GM21381 (cell line): ENCODE measurements at regions not wholly inside any gene's neighbourhood (a gene's known extent, or its start where the extent isn't known, plus 50 kb on each side); places are given as distances from the start of the nearest gene placed in this dataset.

Source experiments
- ATAC-seq: cut with Tn5 transposase; IDR thresholded peaks from one replicate; pipeline ENCODE4 v1.9.1; 2021; ENCODE audit warnings: mild to moderate bottlenecking, moderate library complexity; ENCODE audit not compliant: unreplicated experiment

DNA sequence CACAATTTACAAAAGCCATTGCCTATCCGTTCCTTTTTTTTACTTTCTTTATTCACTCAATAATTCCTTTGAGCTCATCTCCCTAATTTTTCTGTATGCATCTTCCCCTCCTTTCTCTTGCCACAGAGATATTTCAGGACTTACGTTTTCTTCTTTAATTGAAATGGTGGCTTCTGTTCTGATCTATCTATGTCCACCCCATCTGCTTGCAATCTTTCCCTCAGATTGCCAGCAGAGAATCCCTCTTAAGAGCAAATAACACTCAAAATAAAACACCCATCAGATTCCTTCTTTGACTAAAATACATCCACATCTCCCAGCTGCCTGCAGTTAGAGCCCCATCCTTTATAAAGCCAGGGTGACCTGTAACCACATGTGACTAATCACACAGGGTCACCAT lies 478.6 kb downstream of the EFNB2 start:
- no peak for ATAC-seq

DNA sequence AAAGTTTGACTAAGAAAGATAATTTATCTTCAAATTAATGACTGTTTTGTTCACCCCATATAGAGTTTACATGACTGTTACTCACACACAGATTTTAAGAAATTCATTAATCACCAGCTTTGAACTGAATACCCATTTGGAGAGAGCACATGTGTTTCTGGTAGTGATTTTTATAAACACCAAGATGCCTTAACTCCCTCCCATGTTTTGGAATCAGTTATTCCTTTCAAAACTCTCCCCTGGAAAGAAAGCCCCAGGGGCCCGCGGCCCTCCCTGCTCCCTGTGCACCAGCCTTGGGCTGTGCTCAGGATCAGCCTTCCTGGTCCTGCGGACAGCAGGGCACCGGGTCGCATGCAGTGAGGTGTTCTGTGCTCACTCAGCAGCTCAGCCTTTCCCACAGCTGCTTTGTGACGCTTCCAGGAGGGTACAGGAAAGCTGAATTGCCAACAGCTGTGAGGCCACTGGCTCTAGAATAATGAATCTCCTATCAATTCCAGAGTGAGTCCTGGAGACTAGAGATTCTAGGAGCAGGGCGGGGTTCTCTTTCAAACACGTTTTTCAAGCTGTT lies 483.2 kb downstream of the EFNB2 start:
- ATAC-seq: no peak

DNA sequence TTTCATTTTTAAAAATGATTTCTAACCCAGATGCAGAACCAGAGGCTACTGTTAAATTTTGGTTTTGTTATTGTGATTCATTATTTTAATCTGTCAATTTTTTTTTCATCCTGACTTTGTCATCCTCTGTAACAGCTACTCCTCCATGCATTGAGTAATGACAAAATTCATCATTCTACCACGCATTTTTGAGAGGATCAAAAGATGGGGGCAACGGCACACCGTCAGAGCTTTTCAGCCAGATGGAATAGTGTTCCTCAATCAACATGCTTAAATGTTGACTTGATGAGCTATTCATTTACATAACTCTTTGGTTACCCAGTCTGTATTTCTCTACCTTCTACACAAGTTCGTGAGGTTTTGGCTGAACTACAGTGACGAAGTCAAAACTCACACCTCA lies 486.3 kb downstream of the EFNB2 start:
- no peak for ATAC-seq

DNA sequence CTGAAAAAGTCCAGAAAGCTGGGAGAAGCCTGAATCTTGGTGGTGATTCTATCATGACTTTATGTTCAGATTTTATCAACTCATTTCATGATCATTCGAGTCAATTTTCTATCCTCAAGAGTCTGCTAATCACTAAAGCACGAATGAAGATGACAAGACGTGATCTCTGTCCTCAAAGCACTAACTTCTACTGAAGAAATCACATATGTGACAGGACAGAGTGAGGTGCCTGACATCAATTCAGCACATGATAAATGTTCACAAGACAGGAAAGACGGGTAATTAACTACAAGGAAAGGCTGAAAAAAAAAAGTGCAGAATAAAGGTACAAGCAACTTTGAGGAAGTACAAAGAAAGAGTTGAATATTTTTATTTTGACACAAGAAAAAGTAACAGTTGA lies 487.1 kb downstream of the EFNB2 start:
- no peak for ATAC-seq

DNA sequence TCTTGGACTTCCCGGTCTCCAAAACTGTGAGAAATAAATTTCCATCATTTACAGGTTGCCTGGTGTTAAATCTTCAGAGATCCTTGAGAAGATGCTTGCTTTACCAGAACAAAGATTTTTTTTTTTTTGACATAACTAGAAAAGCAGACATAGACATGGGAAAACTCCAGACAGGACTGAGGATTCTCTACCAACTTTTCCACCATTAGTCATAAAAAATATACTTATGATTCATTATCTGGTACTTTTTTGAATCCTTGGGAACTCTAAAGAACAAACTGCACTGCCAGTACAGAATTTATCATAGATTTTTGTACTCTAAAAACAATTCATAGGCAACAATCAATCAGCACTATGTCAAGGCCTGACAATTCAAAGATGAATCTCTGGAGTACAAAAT lies 487.6 kb downstream of the EFNB2 start:
- no peak for ATAC-seq

DNA sequence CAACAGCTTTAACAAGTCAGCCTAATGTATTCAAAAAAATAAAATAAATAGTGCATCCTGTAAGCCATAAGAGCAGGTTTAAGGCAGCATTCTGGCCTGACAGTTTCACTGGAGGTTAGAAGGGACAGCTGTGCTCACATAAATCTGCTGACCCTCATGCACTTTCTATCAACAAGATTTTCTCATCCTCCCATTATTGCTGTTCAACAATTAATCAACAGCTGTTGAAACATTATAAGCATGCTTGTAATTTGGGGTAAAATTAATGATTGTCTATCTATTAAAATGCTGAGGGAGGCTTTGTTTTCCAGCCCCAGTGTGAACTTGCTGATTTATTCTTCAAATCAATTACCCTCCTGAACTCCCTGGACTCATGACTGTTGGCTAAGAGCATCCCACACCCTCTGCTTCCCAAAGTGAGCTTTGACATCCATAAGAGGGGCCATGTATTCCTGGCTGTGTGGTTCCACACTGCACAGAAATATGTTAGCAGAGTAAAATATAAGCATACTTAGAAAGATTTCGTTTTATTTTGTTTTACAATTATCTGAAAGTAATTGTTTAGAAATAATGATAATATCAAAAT lies 492.4 kb downstream of the EFNB2 start:
- ATAC-seq: no peak

DNA sequence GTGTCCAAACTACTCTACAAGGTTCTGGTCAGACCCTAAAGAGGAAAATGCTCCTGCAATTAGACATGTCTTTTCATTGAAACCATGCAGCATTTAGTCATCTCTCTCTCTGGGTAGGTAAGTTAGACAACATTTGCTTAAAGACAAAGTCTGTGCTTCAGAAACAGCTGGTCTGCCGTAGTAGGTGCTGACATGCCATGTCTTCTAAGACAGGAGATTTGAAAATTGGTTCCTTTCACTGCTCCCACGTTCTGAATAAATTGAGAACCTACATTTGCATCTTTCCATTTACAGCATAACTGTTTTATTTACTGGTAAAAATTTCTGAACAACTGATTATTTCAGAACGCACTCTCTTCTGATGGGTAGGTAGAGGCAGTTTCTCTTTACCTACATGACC lies 494.0 kb downstream of the EFNB2 start:
- no peak for ATAC-seq

DNA sequence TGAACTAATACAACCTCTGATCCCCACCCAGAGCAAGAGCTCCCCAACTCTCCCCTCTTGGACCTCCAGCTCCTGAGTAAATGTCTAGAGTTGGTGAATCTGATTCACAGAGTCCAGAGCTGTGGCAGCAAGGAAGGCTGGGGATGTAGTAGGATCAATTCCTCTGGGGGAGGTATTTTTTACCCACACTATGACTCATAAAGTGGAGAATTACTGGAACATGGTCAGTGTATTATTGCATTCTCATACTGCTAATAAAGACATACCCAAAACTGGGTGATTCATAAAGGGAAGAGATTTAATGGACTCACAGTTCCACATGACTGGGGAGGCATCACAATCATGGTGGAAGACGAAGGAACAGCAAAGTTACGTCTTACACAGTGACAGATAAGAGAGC lies 496.7 kb downstream of the EFNB2 start:
- no peak for ATAC-seq

DNA sequence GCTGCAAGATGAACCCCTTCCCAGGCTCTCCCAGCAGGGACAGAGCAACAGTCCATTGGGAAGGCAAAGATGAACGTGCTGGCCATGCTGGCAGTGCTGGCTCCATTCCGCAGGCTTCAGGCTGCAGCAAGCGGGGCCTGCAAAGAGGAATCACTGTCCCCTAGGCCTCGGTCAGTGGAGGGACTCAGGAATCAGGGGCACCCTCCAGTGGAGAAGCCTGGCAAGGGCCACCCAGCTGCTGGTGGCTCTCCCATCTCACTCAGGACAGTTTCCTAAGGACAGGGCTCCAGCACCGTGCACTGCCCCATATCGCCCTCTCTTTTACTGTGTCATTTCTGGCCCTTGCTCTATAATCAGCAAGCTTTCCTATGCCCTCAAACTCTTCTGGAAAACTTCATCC lies 498.6 kb downstream of the EFNB2 start:
- no peak for ATAC-seq

DNA sequence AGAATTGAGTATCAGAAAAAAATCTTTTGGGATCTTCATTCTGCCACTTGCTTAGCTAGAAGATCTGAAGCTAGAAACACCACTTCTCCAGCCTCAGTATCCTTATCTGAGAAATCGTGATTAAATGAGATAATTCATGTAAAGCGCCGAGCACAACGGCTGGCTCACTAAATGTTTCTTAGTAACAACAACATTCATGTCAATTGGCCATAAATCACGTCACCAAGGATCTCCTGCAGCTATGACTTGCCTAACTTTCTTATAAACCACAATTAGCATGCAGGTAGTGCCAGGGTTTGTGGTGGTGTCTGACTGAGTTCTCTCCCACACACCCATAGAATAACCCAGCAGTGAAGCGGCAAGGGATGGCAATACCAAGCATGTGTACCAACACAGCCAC lies 501.3 kb downstream of the EFNB2 start:
- no peak for ATAC-seq

DNA sequence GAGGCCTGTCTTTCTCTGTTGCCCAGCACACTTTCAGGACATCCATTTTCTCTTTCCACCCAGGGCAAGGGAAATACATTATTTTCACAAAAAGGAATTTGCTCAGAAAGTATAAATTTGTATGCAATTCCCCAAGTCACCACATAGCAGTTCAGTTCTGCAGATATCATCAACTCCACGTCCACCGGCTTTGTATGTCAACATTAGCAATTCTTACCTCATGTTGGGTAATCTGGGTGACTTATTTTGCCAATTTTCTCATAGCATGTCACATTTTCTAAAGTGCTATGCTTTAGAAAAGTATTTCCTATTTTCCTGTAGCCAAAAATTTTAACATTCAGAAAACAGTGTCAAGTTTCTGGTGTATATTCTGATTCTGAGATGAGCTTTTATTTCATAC lies 501.8 kb downstream of the EFNB2 start:
- ATAC-seq: no peak

DNA sequence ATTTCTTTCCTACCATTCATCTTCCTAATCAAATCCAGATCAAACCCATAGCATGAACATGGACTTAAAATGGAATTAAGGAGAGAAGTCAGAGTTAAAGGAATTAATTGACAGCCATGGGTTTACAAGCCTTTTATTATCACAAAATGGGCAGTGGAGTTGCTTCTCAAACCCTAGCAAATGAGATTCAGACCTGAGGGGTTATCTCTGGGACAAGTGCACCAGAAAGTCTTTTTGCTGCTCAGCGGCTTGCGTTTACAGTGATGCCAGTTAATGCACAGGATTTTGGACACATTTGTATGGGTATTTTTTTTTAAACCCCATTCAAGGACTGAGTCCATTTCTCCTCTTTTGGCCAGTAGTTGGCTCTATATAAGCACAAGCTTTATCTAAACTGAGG lies 503.0 kb downstream of the EFNB2 start:
- ATAC-seq: no peak

DNA sequence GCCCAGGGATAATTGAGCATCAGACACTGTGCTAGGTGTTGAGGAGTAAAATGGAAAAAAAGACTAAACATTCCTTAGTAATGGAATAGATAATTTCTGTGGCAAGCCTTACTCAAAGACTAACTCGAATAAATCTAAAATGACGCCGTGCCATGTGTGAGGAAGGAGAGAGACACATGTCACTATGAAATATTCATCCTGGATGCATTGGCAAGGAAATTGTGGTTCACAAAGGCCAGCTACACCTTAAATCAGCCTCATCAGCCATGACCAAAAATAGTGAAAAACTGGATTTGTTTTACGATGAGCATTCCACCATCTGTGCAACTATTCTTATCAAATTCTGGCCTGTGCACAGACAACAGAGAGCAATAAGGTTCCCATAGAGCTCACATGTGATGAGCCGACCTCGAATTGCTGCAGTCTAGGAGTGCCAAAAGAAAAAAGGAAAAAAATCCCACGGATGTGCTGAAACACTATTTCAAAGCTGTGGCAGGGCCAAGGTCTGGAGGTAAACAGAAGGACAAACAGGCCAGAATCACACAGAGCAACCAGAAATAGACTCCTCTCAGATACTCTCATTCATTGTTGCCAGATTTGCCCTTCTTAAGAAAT lies 505.7 kb downstream of the EFNB2 start:
- no peak for ATAC-seq

DNA sequence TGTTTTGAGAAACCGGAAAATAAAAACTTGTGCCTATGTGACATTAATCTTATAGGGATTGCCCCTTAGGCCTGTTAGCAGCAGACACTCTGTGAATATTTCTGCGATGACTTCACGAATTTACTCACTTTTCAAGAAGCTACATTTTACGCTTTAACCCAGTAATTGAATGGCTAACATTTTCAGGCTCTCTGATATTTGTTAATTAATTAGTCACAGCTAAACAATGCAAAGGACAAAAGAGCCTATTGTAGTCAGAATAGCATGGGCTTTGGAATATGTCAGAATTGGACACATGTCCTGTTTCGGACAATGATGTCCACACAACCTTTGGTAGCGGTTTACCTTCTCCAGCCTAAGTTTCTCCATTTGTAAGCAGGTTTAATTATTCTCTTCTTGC lies 506.6 kb downstream of the EFNB2 start:
- ATAC-seq: no peak

DNA sequence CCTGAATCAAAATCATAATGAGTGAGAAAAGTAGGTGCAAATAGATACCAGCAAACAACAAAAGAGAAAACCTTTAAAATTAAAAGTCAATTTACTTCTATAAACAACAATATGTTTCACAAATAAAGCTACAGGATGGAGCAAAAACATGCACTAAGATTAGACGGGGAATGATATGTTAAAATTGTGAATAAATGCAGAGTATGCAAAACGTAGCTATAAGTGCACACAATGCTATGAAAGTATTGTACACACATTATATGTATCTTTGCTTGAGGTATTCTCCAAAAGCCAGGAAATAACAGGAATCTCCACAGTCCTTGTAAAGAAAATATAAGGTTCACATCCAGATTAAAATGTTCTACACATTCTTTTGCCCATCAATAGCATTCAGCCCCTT lies 523.9 kb downstream of the EFNB2 start:
- ATAC-seq: no peak

DNA sequence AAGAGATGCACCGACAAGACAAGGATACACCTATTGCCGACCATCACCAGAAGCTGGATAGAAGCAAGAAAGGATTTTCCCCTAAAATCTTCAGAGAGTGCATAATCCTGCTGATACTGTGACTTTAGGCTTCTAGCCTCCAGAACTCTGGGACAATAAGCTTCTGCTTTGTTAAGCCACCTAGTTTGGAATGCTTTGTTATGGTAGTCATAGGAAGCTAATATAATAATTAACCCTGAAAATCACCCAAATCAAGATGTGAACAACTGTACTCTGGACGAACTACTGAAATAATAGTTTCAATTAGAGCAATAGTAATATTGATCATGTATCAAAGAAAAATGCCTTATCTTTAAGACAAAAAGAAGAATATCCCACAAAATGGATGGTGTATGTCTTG lies 524.6 kb downstream of the EFNB2 start:
- ATAC-seq: no peak

DNA sequence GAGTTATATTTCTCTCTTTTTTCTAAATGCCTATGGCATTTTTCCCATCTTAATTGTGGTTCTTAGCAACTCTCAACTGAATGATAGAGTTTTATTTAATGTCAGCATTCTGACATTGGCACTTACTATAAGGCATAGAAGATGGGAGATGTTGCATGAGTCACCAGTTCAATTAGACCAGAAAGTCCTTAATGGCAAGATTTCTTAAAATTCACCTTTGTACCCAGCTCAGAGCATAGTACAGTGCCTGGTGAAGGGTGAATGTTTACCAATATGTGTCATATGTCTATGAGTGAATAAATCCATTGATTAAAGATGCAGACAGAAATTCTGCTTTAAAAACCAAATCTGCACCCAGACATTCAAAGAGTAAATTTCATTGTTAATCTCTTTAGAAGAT lies 526.9 kb downstream of the EFNB2 start:
- no peak for ATAC-seq

DNA sequence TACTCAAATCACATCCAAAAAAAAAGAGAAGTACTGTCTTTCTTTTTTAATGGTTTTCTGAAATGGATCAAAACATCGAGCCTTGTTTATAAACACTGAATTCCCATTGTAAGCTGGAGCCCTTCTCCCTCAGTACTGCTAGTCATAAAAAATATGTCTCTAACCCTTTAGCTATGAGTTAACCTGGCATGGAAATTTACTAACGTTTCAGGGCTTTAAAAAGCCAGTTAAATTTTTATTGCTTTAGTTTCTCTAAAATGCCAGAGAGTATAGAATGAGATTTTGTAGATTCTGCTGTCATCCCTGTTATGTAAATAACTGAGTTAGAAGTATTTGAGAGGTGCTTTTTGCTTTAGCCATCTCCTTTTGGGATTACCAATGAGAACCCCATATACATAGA lies 528.3 kb downstream of the EFNB2 start:
- ATAC-seq: no peak

DNA sequence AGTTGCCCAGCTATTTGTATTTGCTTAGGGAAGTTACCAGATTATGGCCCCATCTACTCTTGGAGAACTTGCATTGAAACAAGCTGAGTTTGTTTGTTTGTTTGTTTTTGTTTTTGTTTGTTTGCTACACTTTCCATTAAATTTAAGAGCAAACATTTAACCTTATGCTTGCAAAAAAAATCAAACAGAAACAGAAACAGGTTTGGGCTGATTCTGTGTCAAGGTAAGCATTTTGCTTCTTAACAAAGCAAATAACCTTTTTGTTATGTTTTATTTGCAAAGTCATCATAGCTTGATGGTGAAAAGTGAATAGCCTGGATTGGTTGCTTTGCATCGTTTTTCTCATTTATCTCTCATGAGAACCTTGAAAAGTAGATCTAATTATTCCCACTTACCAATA lies 531.8 kb downstream of the EFNB2 start:
- no peak for ATAC-seq

DNA sequence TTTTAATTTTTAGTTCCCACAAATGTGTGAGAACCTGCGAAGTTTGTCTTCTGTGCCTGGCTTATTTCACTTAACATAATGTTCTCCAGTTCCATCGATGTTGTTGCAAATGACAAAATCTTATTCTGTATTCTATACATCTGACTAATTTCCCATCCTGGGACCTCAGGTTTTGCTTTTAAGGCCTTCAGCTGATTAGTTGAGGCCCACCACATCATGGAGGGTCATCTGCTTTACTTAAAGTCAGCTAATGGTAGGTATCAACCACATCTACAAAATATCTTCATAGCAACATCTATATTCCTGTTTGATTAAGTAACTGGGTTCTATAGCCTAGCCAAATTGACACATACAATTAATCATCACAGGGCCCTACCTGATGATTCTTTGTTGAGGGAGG lies 534.0 kb downstream of the EFNB2 start:
- ATAC-seq: no peak

DNA sequence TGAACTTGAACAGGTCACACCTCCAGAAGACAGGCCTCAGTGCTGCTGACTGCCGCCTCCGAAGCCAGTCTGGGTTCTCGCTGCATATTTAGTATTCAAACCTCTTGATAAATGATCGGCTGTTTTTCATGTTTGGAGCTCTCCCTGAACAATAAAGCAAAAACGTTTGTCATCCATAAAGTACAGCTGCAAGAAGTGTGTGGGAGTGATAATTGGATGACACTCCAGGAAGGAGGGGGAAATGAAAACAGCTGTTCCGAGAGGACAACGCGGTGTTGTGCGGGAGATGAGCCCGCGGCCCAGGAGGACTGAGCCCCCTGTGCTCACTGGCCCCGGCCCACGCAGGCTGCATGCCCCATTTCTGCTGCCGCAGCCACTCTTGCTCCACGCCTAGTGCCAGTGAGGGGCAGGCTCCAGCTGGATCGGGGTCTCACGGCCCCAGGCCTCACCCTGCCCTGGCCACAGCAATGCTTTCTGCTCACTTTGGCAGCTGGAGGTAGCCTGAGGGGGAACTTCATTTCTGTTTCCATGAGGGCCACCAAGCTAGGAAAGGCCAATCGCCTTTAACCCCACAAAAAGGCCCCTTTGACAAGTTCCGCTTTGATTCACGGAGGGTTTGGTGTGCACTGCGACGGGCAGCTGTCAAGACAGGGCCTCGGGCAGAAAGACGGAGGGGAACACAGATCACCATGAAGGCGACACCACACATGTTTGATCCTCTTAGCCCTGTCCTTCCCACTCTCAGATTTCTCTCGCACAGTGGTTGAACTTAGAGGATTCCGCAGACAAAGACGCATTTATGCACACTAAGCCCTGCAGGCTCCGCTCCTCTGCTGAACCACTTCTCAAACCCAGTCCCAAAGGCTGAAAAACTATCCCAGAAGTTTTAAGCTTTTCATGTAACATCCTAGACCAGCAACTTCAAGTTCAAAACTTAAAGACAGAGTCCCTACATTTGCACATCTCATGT lies 537.6 kb downstream of the EFNB2 start:
- ATAC-seq: no peak
